ENCODE measurements at regions not wholly inside any gene's neighbourhood (a gene's known extent, or its start where the extent isn't known, plus 50 kb on each side); places are given as distances from the start of the nearest gene placed in this dataset.

GRCh38 chr6:163702736-163703135 is 288.2 kb downstream of the QKI start:
- H3K4me1 Mint-ChIP-seq = peaks cover 4 to 6% of the 10 kb centered on the region in 2 experiments; a peak in 2 of 4 replicates
- TF ChIP-seq, protein P1, sequence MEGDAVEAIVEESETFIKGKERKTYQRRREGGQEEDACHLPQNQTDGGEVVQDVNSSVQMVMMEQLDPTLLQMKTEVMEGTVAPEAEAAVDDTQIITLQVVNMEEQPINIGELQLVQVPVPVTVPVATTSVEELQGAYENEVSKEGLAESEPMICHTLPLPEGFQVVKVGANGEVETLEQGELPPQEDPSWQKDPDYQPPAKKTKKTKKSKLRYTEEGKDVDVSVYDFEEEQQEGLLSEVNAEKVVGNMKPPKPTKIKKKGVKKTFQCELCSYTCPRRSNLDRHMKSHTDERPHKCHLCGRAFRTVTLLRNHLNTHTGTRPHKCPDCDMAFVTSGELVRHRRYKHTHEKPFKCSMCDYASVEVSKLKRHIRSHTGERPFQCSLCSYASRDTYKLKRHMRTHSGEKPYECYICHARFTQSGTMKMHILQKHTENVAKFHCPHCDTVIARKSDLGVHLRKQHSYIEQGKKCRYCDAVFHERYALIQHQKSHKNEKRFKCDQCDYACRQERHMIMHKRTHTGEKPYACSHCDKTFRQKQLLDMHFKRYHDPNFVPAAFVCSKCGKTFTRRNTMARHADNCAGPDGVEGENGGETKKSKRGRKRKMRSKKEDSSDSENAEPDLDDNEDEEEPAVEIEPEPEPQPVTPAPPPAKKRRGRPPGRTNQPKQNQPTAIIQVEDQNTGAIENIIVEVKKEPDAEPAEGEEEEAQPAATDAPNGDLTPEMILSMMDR (conservative IDR thresholded peaks at IDR 0.05) = no peak
- H2BK120ac ChIP-seq (ENCODE audit: low read depth, low read length, poor library complexity, severe bottlenecking) = no peak overlapping the region

More at GRCh38 chr6:163702736-163703135, 288.2 kb downstream of the QKI start:
- Histone ChIP-seq H4K5ac (ENCODE audit: insufficient read length, low read depth, low read length) (no peak overlapping the region), H4K8ac (replicated peaks; ENCODE audit: insufficient read length, low read depth, low read length) (no peak overlapping the region), H3K14ac (ENCODE audit: insufficient read depth, low read length) (no peak overlapping the region), H3K23me2 (ENCODE audit: insufficient read length, low read depth, low read length, poor library complexity, severe bottlenecking) (no peaks in the 10 kb centered on the region), H3K27ac (ENCODE audit: insufficient read length, low read depth, low read length) (no peak overlapping the region), H4K91ac (ENCODE audit: insufficient read length, low read depth, low read length) (no peak overlapping the region), H3T11ph (ENCODE audit: low read length) (no peak overlapping the region), H2BK15ac (ENCODE audit: low read depth, low read length) (no peak overlapping the region), H3K23ac (ENCODE audit: insufficient read length, low read depth, low read length) (no peak overlapping the region), H3K79me2 (ENCODE audit: insufficient read depth, low read length) (no peaks in the 10 kb centered on the region), H4K20me1 (ENCODE audit: control insufficient read depth, insufficient read depth, insufficient read length) (no peaks in the 10 kb centered on the region), H3K4me2 (ENCODE audit: insufficient read depth, insufficient read length, low read length) (no peak overlapping the region), H2BK5ac (ENCODE audit: insufficient read length, low read length) (no peak overlapping the region), H2BK20ac (ENCODE audit: low read depth, low read length, poor library complexity, severe bottlenecking) (no peak overlapping the region), H3K4me1 (ENCODE audit: insufficient read depth, low read length) (no peaks in the 10 kb centered on the region), H3K9me3 (ENCODE audit: control insufficient read depth, low read depth, low read length) (no peaks in the 10 kb centered on the region), H3K79me1 (ENCODE audit: insufficient read depth, low read depth, low read length, poor library complexity, severe bottlenecking) (no peaks in the 10 kb centered on the region), H2BK12ac (ENCODE audit: insufficient read length, low read depth, low read length) (no peak overlapping the region), H3K56ac (ENCODE audit: insufficient read length, low read depth, low read length) (no peak overlapping the region), H2AK5ac (ENCODE audit: insufficient read length, low read length) (no peak overlapping the region), H3K4ac (ENCODE audit: low read depth, low read length) (no peak overlapping the region), H3K9ac (ENCODE audit: extremely low read depth, insufficient read length, low read length) (no peak overlapping the region), H2AFZ (ENCODE audit: low read length) (no peak overlapping the region), H3K18ac (ENCODE audit: insufficient read length, low read depth, low read length) (no peak overlapping the region), H3K27me3 (ENCODE audit: insufficient read depth, low read length) (no peaks in the 10 kb centered on the region)
- peaks cover 2% of the 10 kb centered on the region; the same call in 1 of the 2 replicates for H3K27me3 Mint-ChIP-seq (ENCODE audit: low read depth)
- H3K4me3 Mint-ChIP-seq = no peak overlapping the region
- no CpG with 5 or more reads among the region's 3 CpGs for WGBS (ENCODE audit: extremely low coverage, insufficient read length, low lambda C conversion rate)
- no peaks in the 10 kb centered on the region; a peak in 1 of 7 replicates for H3K36me3 Mint-ChIP-seq (ENCODE audit: insufficient read depth in 1 of 3, low read depth in 3 of 3)
- no peak for DNase-seq
- H3K9me3 Mint-ChIP-seq = peaks cover 0 to 6% of the 10 kb centered on the region in 2 experiments; a peak in 2 of 5 replicates
- no peak overlapping the region for H3K27ac Mint-ChIP-seq

Data from H9 (cell line).